Right lobe of liver (tissue), 6 donors: ENCODE measurements at regions not wholly inside any gene's neighbourhood (a gene's known extent, or its start where the extent isn't known, plus 50 kb on each side); places are given as distances from the start of the nearest gene placed in this dataset.

Source experiments
- ATAC-seq, 4 donors: fragments of 200-7000 bp; cut with Tn5 transposase; one replicate each; pipeline ENCODE4 v1.9.1; 2020; ENCODE audit warnings: mild to moderate bottlenecking in 4 of 4, moderate library complexity in 4 of 4
- DNase-seq, 3 donors: peaks; one replicate each; pipeline ENCODE4 v3.0.0-alpha.2; 2020
- H3K27ac ChIP-seq, 3 donors: fragments of 200-600 bp; one replicate each; pipeline ENCODE4 v1.8.0; 2022
- H3K27me3 ChIP-seq, 2 donors: fragments of 200-600 bp; one replicate each; pipeline ENCODE4 v1.8.0; 2022
- H3K36me3 ChIP-seq, 4 donors: fragments of 200-600 bp; sonication (generic) in 1 of 4; one replicate each; pipeline versions ENCODE4 v1.5.1 to v1.8.0; 2017 to 2022; ENCODE audit warnings: control low read depth in 1 of 4
- H3K4me1 ChIP-seq, 4 donors: fragments of 200-600 bp; sonication (generic) in 1 of 4; one replicate each; pipeline versions ENCODE4 v1.5.1 to v1.8.0; 2017 to 2022; ENCODE audit warnings: control low read depth in 1 of 4
- H3K4me3 ChIP-seq, 3 donors: fragments of 200-600 bp; one replicate each; pipeline ENCODE4 v1.8.0; 2022
- H3K9me3 ChIP-seq, 4 donors: fragments of 200-600 bp; sonication (generic) in 1 of 4; one replicate each; pipeline versions ENCODE4 v1.5.1 to v1.8.0; 2017 to 2022; ENCODE audit warnings: control low read depth in 1 of 4
- POLR2A ChIP-seq: fragments of 450-650 bp; IDR thresholded peaks from one replicate; pipeline ENCODE4 v1.6.1; 2017; ENCODE audit warnings: antibody characterized with exemption, mild to moderate bottlenecking
- WGBS: methylation state at CpG from one replicate; pipeline ENCODE4 v1.1.6; 2018; ENCODE audit warnings: low coverage, low lambda C conversion rate; ENCODE audit not compliant: insufficient coverage; ENCODE audit errors: missing lambda C conversion rate; 5-methylcytosine and 5-hydroxymethylcytosine counted together
- intact Hi-C, 2 donors: fragments of 100-400 bp; cut with DNase I; formaldehyde crosslinking; loops; one replicate each; pipeline versions ENCODE4 v1.11.2 to v1.14.1; 2022
- TF ChIP-seq, protein P1 (sequence below), 4 donors: fragments of 200-600 bp in 3 of 4; fragments of 450-650 bp in 1 of 4; IDR thresholded peaks; one replicate each; pipeline versions ENCODE4 v1.5.1 to v1.8.0; 2016 to 2022; ENCODE audit warnings: antibody characterized with exemption in 4 of 4, mild to moderate bottlenecking in 2 of 4
- donor health status: DM: no; HTN: yes; CAD: no.
- donor health status: DM: no; HTN: no; CAD: no.
- donor health status: DM: no; HTN: no; CAD: no.
- donor health status: DM: no; HTN: yes; CAD: no.
- donor health status: DM: no; HTN: yes; CAD: no.

DNA sequence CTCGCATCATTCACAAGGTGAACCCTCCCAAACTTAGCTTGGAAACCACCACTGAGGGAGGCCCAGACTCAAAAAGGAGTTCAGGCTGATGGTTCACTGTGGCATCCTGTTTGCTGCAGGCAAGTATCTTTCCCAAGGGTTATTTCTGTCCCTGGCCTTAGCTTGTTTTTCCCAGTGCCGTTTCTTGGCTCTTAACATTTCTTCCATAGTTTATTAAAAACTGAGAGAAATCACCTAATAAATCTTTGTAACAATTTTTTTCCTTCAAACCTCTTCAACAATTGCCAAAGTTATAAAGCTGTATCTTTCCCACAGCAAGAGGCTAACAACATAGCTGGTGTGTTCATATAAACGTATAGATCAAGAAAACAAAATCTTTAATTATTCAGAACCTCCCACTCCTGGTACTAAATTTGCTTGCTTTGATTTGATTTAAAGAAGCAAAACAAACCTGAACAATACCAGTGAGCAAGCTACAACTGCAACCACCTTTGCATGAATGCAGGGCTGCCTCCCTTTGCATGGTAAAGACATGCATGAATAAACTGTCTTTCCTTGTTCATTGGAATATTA, 234.9 kb upstream of the STT3B start:
- TF ChIP-seq POLR2A, result no peak
- TF ChIP-seq, protein P1, sequence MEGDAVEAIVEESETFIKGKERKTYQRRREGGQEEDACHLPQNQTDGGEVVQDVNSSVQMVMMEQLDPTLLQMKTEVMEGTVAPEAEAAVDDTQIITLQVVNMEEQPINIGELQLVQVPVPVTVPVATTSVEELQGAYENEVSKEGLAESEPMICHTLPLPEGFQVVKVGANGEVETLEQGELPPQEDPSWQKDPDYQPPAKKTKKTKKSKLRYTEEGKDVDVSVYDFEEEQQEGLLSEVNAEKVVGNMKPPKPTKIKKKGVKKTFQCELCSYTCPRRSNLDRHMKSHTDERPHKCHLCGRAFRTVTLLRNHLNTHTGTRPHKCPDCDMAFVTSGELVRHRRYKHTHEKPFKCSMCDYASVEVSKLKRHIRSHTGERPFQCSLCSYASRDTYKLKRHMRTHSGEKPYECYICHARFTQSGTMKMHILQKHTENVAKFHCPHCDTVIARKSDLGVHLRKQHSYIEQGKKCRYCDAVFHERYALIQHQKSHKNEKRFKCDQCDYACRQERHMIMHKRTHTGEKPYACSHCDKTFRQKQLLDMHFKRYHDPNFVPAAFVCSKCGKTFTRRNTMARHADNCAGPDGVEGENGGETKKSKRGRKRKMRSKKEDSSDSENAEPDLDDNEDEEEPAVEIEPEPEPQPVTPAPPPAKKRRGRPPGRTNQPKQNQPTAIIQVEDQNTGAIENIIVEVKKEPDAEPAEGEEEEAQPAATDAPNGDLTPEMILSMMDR (IDR thresholded peaks at IDR 0.05), result no peak

DNA sequence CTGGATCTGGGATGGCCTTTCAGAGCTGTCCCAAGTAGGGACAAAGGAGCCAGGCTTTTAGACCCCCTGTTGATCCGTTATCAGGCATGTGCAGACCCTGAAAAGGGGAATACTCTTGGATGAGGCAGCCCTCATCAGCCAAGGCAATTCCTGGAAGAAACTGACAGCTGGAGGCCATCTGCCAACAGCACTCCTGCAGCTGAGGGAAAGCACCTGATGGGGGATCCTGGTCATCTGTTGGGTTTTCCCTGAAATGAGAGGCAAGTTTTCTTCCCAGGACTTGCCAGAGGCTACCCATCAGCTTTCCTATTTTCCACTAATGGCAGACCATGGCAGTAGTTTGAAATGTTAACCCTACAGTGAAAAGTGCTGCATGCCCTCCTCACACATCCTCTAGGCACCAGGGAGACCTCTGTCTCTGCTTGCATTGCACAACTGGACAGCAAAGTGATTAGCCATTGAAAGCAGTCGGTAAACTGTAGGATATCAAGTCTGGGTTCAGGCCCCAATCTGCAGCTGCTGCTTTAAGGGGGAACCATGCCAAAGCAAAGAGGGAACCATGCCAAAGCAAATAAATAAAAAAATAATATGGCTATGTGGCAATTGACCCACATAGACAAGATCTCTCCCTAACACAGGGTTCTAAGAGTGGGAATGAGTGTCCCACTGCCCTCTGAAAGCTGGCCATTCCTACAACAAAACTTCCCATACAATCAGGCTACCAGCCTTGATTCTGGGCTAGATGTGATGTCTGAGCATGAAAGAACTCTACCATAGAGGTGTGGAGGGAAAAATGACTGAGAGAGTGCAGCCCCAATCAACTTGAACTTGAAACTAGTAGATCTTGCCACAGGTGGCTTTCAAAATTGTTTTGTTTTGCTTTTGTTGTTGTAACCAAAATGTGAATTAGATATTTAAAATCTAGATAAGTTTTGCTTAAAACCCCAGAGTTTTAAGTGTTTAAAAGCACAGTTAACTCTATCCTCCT, 232.0 kb upstream of the STT3B start:
- Histone ChIP-seq H3K27ac (no peak overlapping the region), H3K9me3 (no peaks in the 10 kb centered on the region), H3K4me1 (peaks cover 0 to 3% (median 0%) of the 10 kb centered on the region in 4 donors), H3K36me3 (no peaks in the 10 kb centered on the region), H3K4me3 (no peak overlapping the region), H3K27me3 (no peaks in the 10 kb centered on the region)
- no peak for TF ChIP-seq POLR2A
- TF ChIP-seq, protein P1 (IDR thresholded peaks at IDR 0.05), result no peak
- intact Hi-C loops, result no loop called here
- 50% methylated on average over 2 of the region's 2 CpGs for WGBS
- DNase-seq, result no peak
- peak; percentile 68 to 90 (median 80) for ATAC-seq

More for the DNA sequence above, 234.9 kb upstream of the STT3B start:
- no peak for ATAC-seq
- H3K9me3 ChIP-seq, result no peaks in the 10 kb centered on the region
- no peak overlapping the region for H3K27ac ChIP-seq
- WGBS, result 87% methylated on average over 2 of the region's 3 CpGs
- no peak overlapping the region for H3K4me3 ChIP-seq
- H3K4me1 ChIP-seq, result peaks cover 0 to 3% (median 0%) of the 10 kb centered on the region in 4 donors
- no peak for DNase-seq
- intact Hi-C loops, result no loop called here
- H3K27me3 ChIP-seq, result no peaks in the 10 kb centered on the region
- no peaks in the 10 kb centered on the region for H3K36me3 ChIP-seq

DNA sequence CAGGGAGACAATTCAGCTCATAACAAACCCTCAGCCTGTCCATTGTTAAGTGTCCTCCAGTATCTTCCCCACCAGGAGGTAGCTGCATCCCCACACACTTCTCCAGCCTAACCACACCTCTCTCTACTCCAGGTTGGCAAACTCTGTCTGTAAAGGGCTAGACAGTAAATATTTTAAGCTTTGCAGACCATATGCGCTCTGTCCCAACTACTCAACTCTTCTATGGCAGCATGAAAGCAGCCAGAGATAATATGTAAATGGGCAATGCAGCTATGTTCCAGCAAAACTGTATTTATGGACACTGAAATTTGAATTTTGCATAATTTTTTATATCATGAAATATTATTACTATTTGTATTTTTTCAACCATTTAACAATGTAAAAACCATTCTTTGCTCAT, 230.4 kb upstream of the STT3B start:
- intact Hi-C loops, result no loop called here
- no peak for DNase-seq

DNA sequence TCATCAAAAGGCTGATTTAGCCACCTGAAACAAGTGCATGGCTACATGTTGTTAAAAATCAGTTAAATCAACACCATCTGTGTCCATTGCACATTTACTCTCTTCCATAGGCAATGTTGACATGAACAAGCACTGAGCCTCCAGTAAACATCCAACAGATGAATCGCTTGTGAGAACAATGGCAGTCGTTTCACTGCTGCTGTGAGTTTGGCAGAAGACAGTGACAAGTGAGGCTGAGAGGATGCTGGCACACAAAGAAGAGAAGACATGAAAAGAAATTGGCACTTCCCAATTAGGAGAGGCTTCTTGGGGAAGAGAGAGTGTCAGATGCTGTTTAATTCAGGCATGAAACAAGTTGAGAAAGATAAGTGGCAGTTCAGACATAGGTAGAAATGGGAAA, 227.4 kb upstream of the STT3B start:
- DNase-seq (no peak), ATAC-seq (no peak)
- Histone ChIP-seq H3K27me3 (no peaks in the 10 kb centered on the region), H3K4me1 (peaks cover 0 to 3% (median 0%) of the 10 kb centered on the region in 4 donors), H3K27ac (no peak overlapping the region), H3K36me3 (no peaks in the 10 kb centered on the region), H3K4me3 (no peak overlapping the region), H3K9me3 (no peaks in the 10 kb centered on the region)
- WGBS, result 76% methylated on average over 2 of the region's 2 CpGs
- TF ChIP-seq POLR2A, result no peak
- TF ChIP-seq, protein P1 (IDR thresholded peaks at IDR 0.05), result no peak
- intact Hi-C loops, result no loop called here

More for the DNA sequence above, 230.4 kb upstream of the STT3B start:
- no peak for TF ChIP-seq POLR2A
- TF ChIP-seq, protein P1 (IDR thresholded peaks at IDR 0.05), result no peak
- Histone ChIP-seq H3K36me3 (no peaks in the 10 kb centered on the region), H3K4me3 (no peak overlapping the region), H3K9me3 (no peaks in the 10 kb centered on the region), H3K4me1 (peaks cover 0 to 3% (median 0%) of the 10 kb centered on the region in 4 donors), H3K27me3 (no peaks in the 10 kb centered on the region), H3K27ac (no peak overlapping the region)
- ATAC-seq, result no peak
- WGBS, result 100% methylated on average over 1 of the region's 1 CpG
